AG04449 (cell line): ENCODE measurements at regions not wholly inside any gene's neighbourhood (a gene's known extent, or its start where the extent isn't known, plus 50 kb on each side); places are given as distances from the start of the nearest gene placed in this dataset.

Experiments used
- CTCF ChIA-PET: fragments of 350-600 bp; formaldehyde crosslinking; extraction: SDS; loops from one replicate; lab custom pipeline; 2021; ENCODE audit warnings: antibody characterized with exemption; lab: Yijun Ruan, JAX
- POLR2A ChIA-PET: fragments of 400-600, 350-600 bp; formaldehyde crosslinking; extraction: SDS; loops from one replicate; lab custom pipeline; 2020; ENCODE audit warnings: antibody characterized with exemption, inconsistent platforms; lab: Yijun Ruan, JAX
- DNase-seq: peaks from one replicate; pipeline ENCODE4 v3.0.0-alpha.2; 2010; ENCODE audit warnings: low read depth, low spot score
- H3K4me3 ChIP-seq: 2 replicates; pipeline ENCODE4 v1.5.1; 2011; ENCODE audit warnings: low read depth, mild to moderate bottlenecking, control low read depth, low read length
- TF ChIP-seq, protein P1 (sequence below): IDR thresholded peaks from one replicate; pipeline ENCODE4 v1.5.1; 2011; ENCODE audit warnings: mild to moderate bottlenecking, moderate library complexity, low read length, control low read depth, inconsistent platforms; ENCODE audit not compliant: insufficient read depth; ENCODE audit errors: missing control alignments

DNA sequence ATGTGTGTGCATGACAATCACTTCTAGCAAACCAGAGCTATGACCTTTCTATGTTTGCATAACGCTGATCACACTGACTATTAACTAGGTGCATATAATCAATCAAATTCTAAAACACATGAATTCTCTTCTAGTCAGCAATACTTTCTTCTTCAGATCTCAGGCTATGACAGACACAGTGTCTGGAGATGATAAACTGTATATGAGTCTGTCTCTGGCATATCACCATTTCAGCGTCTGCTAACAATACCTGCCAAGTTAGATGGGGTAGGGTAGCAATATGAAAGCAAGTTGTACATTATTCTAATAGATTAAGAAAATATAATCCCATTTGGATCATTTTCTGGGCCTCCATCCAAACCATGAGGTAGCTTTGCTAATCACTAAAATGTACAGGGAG lies 354.2 kb upstream of the EPHA4 start:
- no peak overlapping the region for H3K4me3 ChIP-seq
- POLR2A ChIA-PET = no interaction called here
- TF ChIP-seq, protein P1, sequence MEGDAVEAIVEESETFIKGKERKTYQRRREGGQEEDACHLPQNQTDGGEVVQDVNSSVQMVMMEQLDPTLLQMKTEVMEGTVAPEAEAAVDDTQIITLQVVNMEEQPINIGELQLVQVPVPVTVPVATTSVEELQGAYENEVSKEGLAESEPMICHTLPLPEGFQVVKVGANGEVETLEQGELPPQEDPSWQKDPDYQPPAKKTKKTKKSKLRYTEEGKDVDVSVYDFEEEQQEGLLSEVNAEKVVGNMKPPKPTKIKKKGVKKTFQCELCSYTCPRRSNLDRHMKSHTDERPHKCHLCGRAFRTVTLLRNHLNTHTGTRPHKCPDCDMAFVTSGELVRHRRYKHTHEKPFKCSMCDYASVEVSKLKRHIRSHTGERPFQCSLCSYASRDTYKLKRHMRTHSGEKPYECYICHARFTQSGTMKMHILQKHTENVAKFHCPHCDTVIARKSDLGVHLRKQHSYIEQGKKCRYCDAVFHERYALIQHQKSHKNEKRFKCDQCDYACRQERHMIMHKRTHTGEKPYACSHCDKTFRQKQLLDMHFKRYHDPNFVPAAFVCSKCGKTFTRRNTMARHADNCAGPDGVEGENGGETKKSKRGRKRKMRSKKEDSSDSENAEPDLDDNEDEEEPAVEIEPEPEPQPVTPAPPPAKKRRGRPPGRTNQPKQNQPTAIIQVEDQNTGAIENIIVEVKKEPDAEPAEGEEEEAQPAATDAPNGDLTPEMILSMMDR = no peak
- CTCF ChIA-PET = no interaction called here
- no peak for DNase-seq

DNA sequence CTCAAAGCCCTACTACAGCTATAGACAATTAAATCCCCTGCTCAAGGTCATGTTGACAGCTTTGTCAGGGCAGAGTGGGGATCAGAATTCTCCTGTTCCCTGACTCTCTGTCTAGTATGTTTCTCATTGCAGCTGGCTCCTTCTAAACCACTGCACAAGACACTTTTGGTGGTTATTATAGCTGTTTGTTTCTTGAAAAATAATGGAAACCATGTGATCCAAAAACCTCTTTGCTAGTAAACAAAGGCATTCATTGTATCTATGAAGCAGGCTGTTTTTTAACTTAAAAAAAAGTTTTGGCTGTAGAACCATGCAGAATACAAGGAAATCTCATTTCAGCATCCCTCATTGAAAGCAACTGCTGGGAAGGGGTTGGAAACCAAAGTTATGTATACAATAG lies 352.5 kb upstream of the EPHA4 start:
- CTCF ChIA-PET = no interaction called here
- POLR2A ChIA-PET = no interaction called here
- TF ChIP-seq, protein P1 = no peak

DNA sequence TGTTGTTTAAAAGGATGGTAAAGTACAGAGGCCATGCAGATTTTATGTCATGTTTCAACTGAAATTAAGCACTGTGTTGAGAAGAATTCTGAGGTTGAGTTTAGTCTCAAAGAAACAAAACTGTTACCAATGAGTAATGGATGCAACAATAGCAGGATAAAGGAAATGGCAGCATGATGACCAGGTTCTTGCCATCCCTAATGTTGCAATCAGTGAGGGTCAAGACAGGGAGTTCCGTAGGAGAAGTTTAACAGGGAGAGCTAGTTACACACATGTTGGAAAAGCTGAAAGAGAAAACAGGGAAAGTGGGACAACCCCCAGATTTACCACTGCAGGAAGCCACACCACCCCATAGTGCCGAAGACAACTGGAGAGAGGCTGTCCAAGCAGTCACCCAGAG lies 343.8 kb upstream of the EPHA4 start:
- ChIA-PET POLR2A (no interaction called here), CTCF (no interaction called here)
- TF ChIP-seq, protein P1 = no peak
- no peak for DNase-seq
- H3K4me3 ChIP-seq = no peak overlapping the region

More for the DNA sequence above, 352.5 kb upstream of the EPHA4 start:
- H3K4me3 ChIP-seq = no peak overlapping the region
- no peak for DNase-seq

DNA sequence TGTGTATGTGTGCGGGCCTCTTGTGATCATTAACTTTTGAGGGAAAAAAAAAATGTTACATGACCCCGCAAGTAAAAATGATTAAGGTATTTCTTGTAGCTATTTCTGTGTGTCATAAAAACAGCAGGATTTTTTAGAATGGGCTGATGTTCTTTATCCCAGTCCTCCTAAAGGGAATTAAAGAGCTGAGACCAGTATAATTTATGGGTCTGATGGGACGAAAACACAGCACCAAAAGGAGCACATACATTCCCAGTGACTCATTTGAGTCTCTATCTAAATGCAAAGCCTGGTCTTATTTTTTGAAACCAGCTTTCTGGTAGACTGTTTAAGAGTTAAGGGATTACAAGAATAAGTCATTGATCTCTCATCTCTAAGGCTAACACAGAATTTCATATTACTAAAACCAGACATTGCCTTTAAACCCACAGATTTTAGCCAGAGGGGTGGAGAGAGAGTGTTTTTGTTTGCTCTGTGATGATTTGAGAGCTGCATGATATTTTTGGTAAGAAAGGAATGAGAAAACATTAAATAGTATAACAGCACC lies 342.3 kb upstream of the EPHA4 start:
- DNase-seq = no peak
- no peak overlapping the region for H3K4me3 ChIP-seq
- TF ChIP-seq, protein P1 = no peak
- ChIA-PET CTCF (no interaction called here), POLR2A (no interaction called here)

DNA sequence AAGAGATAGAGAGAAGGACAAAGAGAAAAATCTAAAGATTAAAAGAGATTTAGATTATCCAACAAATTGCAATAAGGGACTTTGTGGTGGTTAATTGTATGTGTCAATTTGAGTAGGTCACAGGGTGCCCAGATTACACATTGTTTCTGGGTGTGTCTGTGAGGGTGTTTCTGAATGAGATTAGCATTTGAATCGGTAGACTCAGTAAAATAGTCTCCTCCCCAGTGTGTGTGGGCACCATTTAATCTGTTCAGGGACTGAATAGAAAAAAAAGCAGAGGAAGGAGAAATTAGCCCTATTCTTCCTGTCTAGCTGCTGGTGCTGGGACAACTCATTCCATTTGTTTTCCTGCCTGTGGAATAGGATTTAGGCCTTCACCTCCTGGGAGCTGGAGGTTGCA lies 339.8 kb upstream of the EPHA4 start:
- no peak for DNase-seq

DNA sequence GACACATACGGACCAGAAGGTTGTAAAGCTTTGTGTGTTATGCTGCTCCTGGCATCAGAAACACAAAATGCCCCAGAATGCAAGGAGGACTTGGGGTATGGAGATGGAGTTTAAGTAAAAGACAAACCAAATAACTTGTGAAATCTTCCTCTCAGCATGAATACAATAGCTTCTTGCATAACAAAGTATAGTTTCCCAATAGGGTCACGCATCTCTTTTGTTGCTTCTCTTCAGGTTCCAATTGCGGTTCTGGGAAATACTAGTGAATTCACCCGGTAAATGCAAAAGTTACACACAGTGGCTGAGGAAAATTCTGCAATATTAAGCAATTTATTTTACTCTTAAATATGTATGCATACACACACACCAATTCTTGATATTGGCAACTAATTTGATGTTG lies 339.2 kb upstream of the EPHA4 start:
- TF ChIP-seq, protein P1 = no peak
- POLR2A ChIA-PET = no interaction called here

More for the DNA sequence above, 339.8 kb upstream of the EPHA4 start:
- ChIA-PET CTCF (no interaction called here), POLR2A (no interaction called here)
- TF ChIP-seq, protein P1 = no peak
- H3K4me3 ChIP-seq = no peak overlapping the region

More for the DNA sequence above, 339.2 kb upstream of the EPHA4 start:
- no peak overlapping the region for H3K4me3 ChIP-seq
- CTCF ChIA-PET = no interaction called here
- no peak for DNase-seq
